ENCODE measurements at regions not wholly inside any gene's neighbourhood (a gene's known extent, or its start where the extent isn't known, plus 50 kb on each side); places are given as distances from the start of the nearest gene placed in this dataset.

- no peaks in the 10 kb centered on the region for H3K27me3 ChIP-seq (ENCODE audit: control insufficient read depth, insufficient read depth, low read length, poor library complexity, severe bottlenecking)
- H3K9me3 ChIP-seq (ENCODE audit: control insufficient read depth, low read length), result no peaks in the 10 kb centered on the region
- no peaks in the 10 kb centered on the region for H3K4me1 ChIP-seq (ENCODE audit: control insufficient read depth, insufficient read depth, low read length)
- 92 to 94% methylated on average over 2 of the region's 3 CpGs for WGBS, 2 experiments
- H3K36me3 ChIP-seq (ENCODE audit: control insufficient read depth, insufficient read depth, low read length), result no peaks in the 10 kb centered on the region
- H3K4me3 ChIP-seq (ENCODE audit: insufficient read depth, low read depth, low read length), result no peak overlapping the region
- no peak overlapping the region for H3K27ac ChIP-seq (ENCODE audit: insufficient read depth, low read depth, low read length, poor library complexity, severe bottlenecking)
These were observed 594.9 kb upstream of the CDH2 start for GRCh38 chr18:28771849-28772248.

GRCh38 chr18:28768791-28769768 lies 592.1 kb upstream of the CDH2 start:
- Histone ChIP-seq H3K36me3 (ENCODE audit: control insufficient read depth, insufficient read depth, low read length) (no peaks in the 10 kb centered on the region), H3K4me3 (ENCODE audit: insufficient read depth, low read depth, low read length) (no peak overlapping the region), H3K9me3 (ENCODE audit: control insufficient read depth, low read length) (no peaks in the 10 kb centered on the region), H3K4me1 (ENCODE audit: control insufficient read depth, insufficient read depth, low read length) (no peaks in the 10 kb centered on the region), H3K27me3 (ENCODE audit: control insufficient read depth, insufficient read depth, low read length, poor library complexity, severe bottlenecking) (no peaks in the 10 kb centered on the region), H3K27ac (ENCODE audit: insufficient read depth, low read depth, low read length, poor library complexity, severe bottlenecking) (no peak overlapping the region)
- WGBS, 2 experiments, result 88 to 93% methylated on average over 7 to 8 of the region's 8 CpGs

- H3K27me3 ChIP-seq (ENCODE audit: control insufficient read depth, insufficient read depth, low read length, poor library complexity, severe bottlenecking), result no peaks in the 10 kb centered on the region
- no peak overlapping the region for H3K4me3 ChIP-seq (ENCODE audit: insufficient read depth, low read depth, low read length)
- H3K36me3 ChIP-seq (ENCODE audit: control insufficient read depth, insufficient read depth, low read length), result no peaks in the 10 kb centered on the region
- no peaks in the 10 kb centered on the region for H3K9me3 ChIP-seq (ENCODE audit: control insufficient read depth, low read length)
- H3K27ac ChIP-seq (ENCODE audit: insufficient read depth, low read depth, low read length, poor library complexity, severe bottlenecking), result no peak overlapping the region
- H3K4me1 ChIP-seq (ENCODE audit: control insufficient read depth, insufficient read depth, low read length), result no peaks in the 10 kb centered on the region
- WGBS, 2 experiments, result 94% methylated on average over 2 of the region's 2 CpGs; no CpG with 5 or more reads in 1 of the 2 experiments
These were observed 590.8 kb upstream of the CDH2 start for GRCh38 chr18:28767727-28768211.

- no peak overlapping the region for H3K27ac ChIP-seq (ENCODE audit: insufficient read depth, low read depth, low read length, poor library complexity, severe bottlenecking)
- H3K27me3 ChIP-seq (ENCODE audit: control insufficient read depth, insufficient read depth, low read length, poor library complexity, severe bottlenecking), result no peaks in the 10 kb centered on the region
- no peaks in the 10 kb centered on the region for H3K4me1 ChIP-seq (ENCODE audit: control insufficient read depth, insufficient read depth, low read length)
- no peaks in the 10 kb centered on the region for H3K9me3 ChIP-seq (ENCODE audit: control insufficient read depth, low read length)
- no peaks in the 10 kb centered on the region for H3K36me3 ChIP-seq (ENCODE audit: control insufficient read depth, insufficient read depth, low read length)
- WGBS, 2 experiments, result 100% methylated on average over 1 of the region's 1 CpG
- no peak overlapping the region for H3K4me3 ChIP-seq (ENCODE audit: insufficient read depth, low read depth, low read length)
These were observed 590.3 kb upstream of the CDH2 start for GRCh38 chr18:28767201-28767600.

- H3K9me3 ChIP-seq (ENCODE audit: control insufficient read depth, low read length), result no peaks in the 10 kb centered on the region
- no peaks in the 10 kb centered on the region for H3K36me3 ChIP-seq (ENCODE audit: control insufficient read depth, insufficient read depth, low read length)
- H3K27ac ChIP-seq (ENCODE audit: insufficient read depth, low read depth, low read length, poor library complexity, severe bottlenecking), result no peak overlapping the region
- H3K27me3 ChIP-seq (ENCODE audit: control insufficient read depth, insufficient read depth, low read length, poor library complexity, severe bottlenecking), result no peaks in the 10 kb centered on the region
- H3K4me3 ChIP-seq (ENCODE audit: insufficient read depth, low read depth, low read length), result no peak overlapping the region
- H3K4me1 ChIP-seq (ENCODE audit: control insufficient read depth, insufficient read depth, low read length), result no peaks in the 10 kb centered on the region
These were observed 589.8 kb upstream of the CDH2 start for GRCh38 chr18:28766721-28767120.

GRCh38 chr18:28766027-28766426 lies 589.1 kb upstream of the CDH2 start:
- Histone ChIP-seq H3K9me3 (ENCODE audit: control insufficient read depth, low read length) (no peaks in the 10 kb centered on the region), H3K36me3 (ENCODE audit: control insufficient read depth, insufficient read depth, low read length) (no peaks in the 10 kb centered on the region), H3K4me3 (ENCODE audit: insufficient read depth, low read depth, low read length) (no peak overlapping the region), H3K27ac (ENCODE audit: insufficient read depth, low read depth, low read length, poor library complexity, severe bottlenecking) (no peak overlapping the region), H3K4me1 (ENCODE audit: control insufficient read depth, insufficient read depth, low read length) (no peaks in the 10 kb centered on the region), H3K27me3 (ENCODE audit: control insufficient read depth, insufficient read depth, low read length, poor library complexity, severe bottlenecking) (no peaks in the 10 kb centered on the region)
- WGBS, 2 experiments, result 95 to 100% methylated on average over 2 of the region's 2 CpGs

GRCh38 chr18:28760299-28760698 lies 583.4 kb upstream of the CDH2 start:
- 67 to 70% methylated on average over 5 of the region's 5 CpGs for WGBS, 2 experiments

GRCh38 chr18:28757466-28758008 lies 580.6 kb upstream of the CDH2 start:
- Histone ChIP-seq H3K4me3 (ENCODE audit: insufficient read depth, low read depth, low read length) (no peak overlapping the region), H3K27ac (ENCODE audit: insufficient read depth, low read depth, low read length, poor library complexity, severe bottlenecking) (no peak overlapping the region), H3K9me3 (ENCODE audit: control insufficient read depth, low read length) (no peaks in the 10 kb centered on the region), H3K27me3 (ENCODE audit: control insufficient read depth, insufficient read depth, low read length, poor library complexity, severe bottlenecking) (no peaks in the 10 kb centered on the region), H3K4me1 (ENCODE audit: control insufficient read depth, insufficient read depth, low read length) (no peaks in the 10 kb centered on the region), H3K36me3 (ENCODE audit: control insufficient read depth, insufficient read depth, low read length) (no peaks in the 10 kb centered on the region)
- 89% methylated on average over 3 of the region's 3 CpGs for WGBS, 2 experiments

More at GRCh38 chr18:28760299-28760698, 583.4 kb upstream of the CDH2 start:
- Histone ChIP-seq H3K4me1 (ENCODE audit: control insufficient read depth, insufficient read depth, low read length) (no peaks in the 10 kb centered on the region), H3K27ac (ENCODE audit: insufficient read depth, low read depth, low read length, poor library complexity, severe bottlenecking) (no peak overlapping the region), H3K27me3 (ENCODE audit: control insufficient read depth, insufficient read depth, low read length, poor library complexity, severe bottlenecking) (no peaks in the 10 kb centered on the region), H3K9me3 (ENCODE audit: control insufficient read depth, low read length) (no peaks in the 10 kb centered on the region), H3K4me3 (ENCODE audit: insufficient read depth, low read depth, low read length) (no peak overlapping the region), H3K36me3 (ENCODE audit: control insufficient read depth, insufficient read depth, low read length) (no peaks in the 10 kb centered on the region)

GRCh38 chr18:28743115-28743514 lies 566.2 kb upstream of the CDH2 start:
- H3K36me3 ChIP-seq (ENCODE audit: control insufficient read depth, insufficient read depth, low read length), result no peaks in the 10 kb centered on the region

GRCh38 chr18:28740575-28740974 lies 563.6 kb upstream of the CDH2 start:
- no peaks in the 10 kb centered on the region for H3K27me3 ChIP-seq (ENCODE audit: control insufficient read depth, insufficient read depth, low read length, poor library complexity, severe bottlenecking)

More at GRCh38 chr18:28743115-28743514, 566.2 kb upstream of the CDH2 start:
- Histone ChIP-seq H3K9me3 (ENCODE audit: control insufficient read depth, low read length) (no peaks in the 10 kb centered on the region), H3K27ac (ENCODE audit: insufficient read depth, low read depth, low read length, poor library complexity, severe bottlenecking) (no peak overlapping the region), H3K4me3 (ENCODE audit: insufficient read depth, low read depth, low read length) (no peak overlapping the region), H3K27me3 (ENCODE audit: control insufficient read depth, insufficient read depth, low read length, poor library complexity, severe bottlenecking) (no peaks in the 10 kb centered on the region), H3K4me1 (ENCODE audit: control insufficient read depth, insufficient read depth, low read length) (no peaks in the 10 kb centered on the region)
- WGBS, 2 experiments, result 88 to 89% methylated on average over 3 of the region's 4 CpGs

More at GRCh38 chr18:28740575-28740974, 563.6 kb upstream of the CDH2 start:
- Histone ChIP-seq H3K4me1 (ENCODE audit: control insufficient read depth, insufficient read depth, low read length) (peaks cover 6% of the 10 kb centered on the region), H3K27ac (ENCODE audit: insufficient read depth, low read depth, low read length, poor library complexity, severe bottlenecking) (no peak overlapping the region), H3K36me3 (ENCODE audit: control insufficient read depth, insufficient read depth, low read length) (no peaks in the 10 kb centered on the region), H3K9me3 (ENCODE audit: control insufficient read depth, low read length) (no peaks in the 10 kb centered on the region), H3K4me3 (ENCODE audit: insufficient read depth, low read depth, low read length) (no peak overlapping the region)
- 96 to 100% methylated on average over 1 of the region's 1 CpG for WGBS, 2 experiments
